WI38 (cell line): ENCODE measurements at regions not wholly inside any gene's neighbourhood (a gene's known extent, or its start where the extent isn't known, plus 50 kb on each side); places are given as distances from the start of the nearest gene placed in this dataset.

Source experiments
- H3K4me3 ChIP-seq: 2 replicates; pipeline ENCODE4 v1.5.1; 2011; ENCODE audit warnings: low read depth, mild to moderate bottlenecking, control low read depth, low read length
- CTCF ChIP-seq: IDR thresholded peaks from 2 replicates; pipeline ENCODE4 v1.5.1; 2012; ENCODE audit warnings: low read depth, mild to moderate bottlenecking, control low read depth, low read length

DNA sequence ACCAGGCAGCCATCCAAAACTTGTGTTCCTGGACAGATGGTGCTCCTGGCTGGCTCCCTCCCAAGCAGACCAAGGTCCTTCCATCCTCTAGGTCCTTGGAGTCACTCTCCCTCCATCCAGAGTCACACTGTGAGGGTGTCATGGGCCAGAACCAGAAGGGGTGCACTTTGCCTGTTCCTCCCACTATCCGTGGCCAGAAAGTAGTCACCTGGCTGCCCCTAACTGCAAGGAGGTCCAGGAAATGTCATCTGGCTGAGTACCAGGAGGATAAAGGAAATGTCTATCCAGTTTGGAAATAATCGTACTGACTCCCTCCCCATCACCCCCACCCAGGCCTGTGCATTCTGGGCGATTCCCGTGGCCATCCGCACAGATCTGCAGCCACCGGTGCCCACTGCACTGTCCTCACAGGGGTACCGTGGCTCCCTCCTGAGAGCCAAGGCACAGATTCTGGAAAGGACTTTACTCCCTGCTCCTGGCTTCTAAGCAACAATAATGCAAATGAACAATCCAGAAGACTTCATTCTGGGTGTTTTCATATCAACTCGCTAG lies 253.2 kb downstream of the NPHP4 start:
- no peak overlapping the region for H3K4me3 ChIP-seq
- no peak for TF ChIP-seq CTCF

- no peak overlapping the region for H3K4me3 ChIP-seq
- TF ChIP-seq CTCF: no peak
Measured at GRCh38 chr1:5737081-5737480, 255.1 kb downstream of the NPHP4 start.

DNA sequence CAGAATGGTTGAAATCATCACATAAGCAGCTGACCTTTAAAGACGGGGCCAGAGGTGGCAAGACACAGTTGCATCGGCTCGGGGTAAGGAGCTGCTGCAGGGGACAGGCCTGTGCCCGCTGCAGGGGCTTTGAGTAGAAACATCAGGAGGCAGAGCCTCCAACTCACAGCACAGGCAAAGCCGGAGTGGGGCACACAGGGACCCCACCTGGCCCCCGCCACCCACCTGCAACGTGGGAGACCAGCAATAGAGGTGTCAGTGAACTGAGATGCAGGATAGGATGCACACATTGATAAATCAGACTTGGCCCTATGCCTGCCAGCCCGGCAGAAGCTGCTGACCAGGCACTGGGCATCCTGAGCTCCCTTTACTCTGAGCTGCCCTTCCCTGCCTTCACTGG lies 257.2 kb downstream of the NPHP4 start:
- no peak overlapping the region for H3K4me3 ChIP-seq
- TF ChIP-seq CTCF: no peak

- no peak for TF ChIP-seq CTCF
- H3K4me3 ChIP-seq: no peak overlapping the region
Measured at GRCh38 chr1:5734414-5734813, 257.8 kb downstream of the NPHP4 start.

GRCh38 chr1:5733596-5733995 lies 258.6 kb downstream of the NPHP4 start:
- TF ChIP-seq CTCF: no peak
- H3K4me3 ChIP-seq: no peak overlapping the region

GRCh38 chr1:5731110-5731423 lies 261.2 kb downstream of the NPHP4 start:
- TF ChIP-seq CTCF: no peak
- H3K4me3 ChIP-seq: no peak overlapping the region

DNA sequence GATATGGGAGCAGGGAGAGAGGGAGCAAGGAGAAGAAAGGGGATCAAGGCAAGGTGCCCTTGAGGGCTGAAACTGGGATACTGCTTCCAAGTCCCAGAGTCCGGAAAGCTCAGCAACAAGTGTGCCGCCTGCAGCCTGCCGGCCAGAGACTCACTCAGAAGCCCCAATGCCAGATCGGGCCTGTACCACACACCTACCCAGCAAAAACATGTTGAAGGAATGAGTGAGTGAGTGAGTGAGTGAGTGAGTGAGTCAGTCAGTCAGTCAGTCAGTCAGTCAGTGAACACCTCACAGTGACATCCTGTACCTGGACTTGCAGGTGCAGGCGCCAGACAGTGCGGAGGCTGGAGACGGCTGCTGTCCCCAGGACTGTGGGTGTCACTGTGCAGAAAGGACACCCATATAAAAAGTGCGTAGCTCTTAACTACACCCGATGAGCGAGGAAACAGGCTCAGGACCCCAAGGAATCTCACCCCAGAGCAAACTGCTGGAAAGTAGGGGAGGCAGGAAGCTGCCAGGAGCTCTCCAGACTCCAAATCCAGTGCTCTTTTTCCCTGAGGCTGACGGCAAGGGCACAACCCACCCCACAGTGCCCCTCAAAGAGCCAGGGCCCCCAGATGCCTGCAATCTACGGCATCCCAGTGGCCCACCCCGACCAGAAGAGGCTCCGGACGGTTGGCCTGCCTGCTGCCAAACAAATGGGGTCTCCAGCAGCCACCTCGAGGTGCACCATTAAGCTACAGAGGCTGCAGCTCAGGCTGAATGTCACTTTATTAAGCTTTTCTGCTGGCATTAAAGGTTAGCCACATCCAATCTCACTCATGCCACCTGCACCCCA lies 261.7 kb downstream of the NPHP4 start:
- no peak for TF ChIP-seq CTCF
- H3K4me3 ChIP-seq: no peak overlapping the region
